IPS-20b (cell line): ENCODE measurements at regions not wholly inside any gene's neighbourhood (a gene's known extent, or its start where the extent isn't known, plus 50 kb on each side); places are given as distances from the start of the nearest gene placed in this dataset.

ENCODE experiments used
- H3K27ac ChIP-seq: one replicate; pipeline ENCODE4 v1.5.1; 2013; ENCODE audit warnings: low read length
- H3K27me3 ChIP-seq: 2 replicates; pipeline ENCODE4 v1.6.1; 2013; ENCODE audit warnings: mild to moderate bottlenecking, low read length, inconsistent platforms; ENCODE audit not compliant: insufficient read depth
- H3K36me3 ChIP-seq: 2 replicates; pipeline ENCODE4 v1.6.1; 2013; ENCODE audit warnings: low read depth, mild to moderate bottlenecking, inconsistent platforms, low read length, moderate library complexity; ENCODE audit not compliant: insufficient read depth
- H3K4me1 ChIP-seq: 2 replicates; pipeline ENCODE4 v1.6.1; 2013; ENCODE audit warnings: mild to moderate bottlenecking, control low read depth, inconsistent platforms, low read length, moderate library complexity; ENCODE audit not compliant: insufficient read depth
- H3K4me3 ChIP-seq: 2 replicates; pipeline ENCODE4 v1.5.1; 2013; ENCODE audit warnings: mild to moderate bottlenecking, low read length, inconsistent platforms
- H3K9ac ChIP-seq: 2 replicates; pipeline ENCODE4 v1.6.1; 2013; ENCODE audit warnings: low read depth, mild to moderate bottlenecking, inconsistent platforms, low read length, moderate library complexity
- H3K9me3 ChIP-seq: 2 replicates; pipeline ENCODE4 v1.6.1; 2013; ENCODE audit warnings: mild to moderate bottlenecking, low read depth, low read length, inconsistent platforms; ENCODE audit not compliant: insufficient read depth

DNA sequence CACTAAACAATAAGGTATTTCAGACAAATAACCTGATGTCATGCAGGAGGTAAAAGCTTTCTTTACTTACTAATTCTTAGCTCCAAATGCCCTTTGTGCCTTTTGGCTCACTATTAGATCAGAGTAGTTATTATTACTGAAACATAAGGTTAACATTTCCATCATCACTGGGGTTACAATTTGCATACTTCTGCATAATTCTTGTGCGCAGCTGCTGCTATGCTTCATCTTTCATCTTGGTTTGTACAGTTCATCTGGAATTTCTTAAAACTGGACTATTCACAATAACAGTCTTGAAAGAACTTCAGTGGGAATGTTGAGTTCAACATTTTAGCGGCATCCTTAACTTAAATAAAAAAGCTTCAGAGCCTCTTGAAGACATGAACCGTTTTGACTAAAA is 383.2 kb upstream of the ADAMTS9 start:
- no peaks in the 10 kb centered on the region for H3K27me3 ChIP-seq
- H3K36me3 ChIP-seq = no peaks in the 10 kb centered on the region

DNA sequence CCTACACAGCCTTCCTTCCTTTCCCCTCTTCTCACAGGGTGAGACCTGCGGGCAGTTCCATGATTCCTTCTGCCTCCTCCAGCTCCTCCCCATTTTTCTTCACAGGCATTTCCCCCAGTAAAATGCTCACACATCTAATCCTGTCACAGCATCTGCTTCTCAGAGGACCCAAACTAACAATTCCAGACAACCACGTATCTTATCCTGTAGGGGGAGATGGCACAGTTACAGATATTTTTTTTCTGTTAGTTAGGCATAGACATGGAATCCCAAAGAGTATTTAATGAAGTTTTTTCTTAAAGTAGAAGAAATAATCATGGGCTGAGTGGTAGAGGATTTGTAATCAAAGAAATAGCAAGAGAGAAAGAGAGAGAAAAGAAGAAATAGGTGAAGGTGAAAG is 373.1 kb upstream of the ADAMTS9 start:
- H3K4me1 ChIP-seq = no peaks in the 10 kb centered on the region
- H3K9ac ChIP-seq = no peak overlapping the region
- H3K4me3 ChIP-seq = no peak overlapping the region
- no peak overlapping the region for H3K27ac ChIP-seq
- H3K36me3 ChIP-seq = no peaks in the 10 kb centered on the region
- H3K27me3 ChIP-seq = no peaks in the 10 kb centered on the region
- no peaks in the 10 kb centered on the region for H3K9me3 ChIP-seq

More for the DNA sequence above, 383.2 kb upstream of the ADAMTS9 start:
- H3K4me3 ChIP-seq = no peak overlapping the region
- no peak overlapping the region for H3K9ac ChIP-seq
- no peaks in the 10 kb centered on the region for H3K4me1 ChIP-seq
- no peak overlapping the region for H3K27ac ChIP-seq
- H3K9me3 ChIP-seq = no peaks in the 10 kb centered on the region

DNA sequence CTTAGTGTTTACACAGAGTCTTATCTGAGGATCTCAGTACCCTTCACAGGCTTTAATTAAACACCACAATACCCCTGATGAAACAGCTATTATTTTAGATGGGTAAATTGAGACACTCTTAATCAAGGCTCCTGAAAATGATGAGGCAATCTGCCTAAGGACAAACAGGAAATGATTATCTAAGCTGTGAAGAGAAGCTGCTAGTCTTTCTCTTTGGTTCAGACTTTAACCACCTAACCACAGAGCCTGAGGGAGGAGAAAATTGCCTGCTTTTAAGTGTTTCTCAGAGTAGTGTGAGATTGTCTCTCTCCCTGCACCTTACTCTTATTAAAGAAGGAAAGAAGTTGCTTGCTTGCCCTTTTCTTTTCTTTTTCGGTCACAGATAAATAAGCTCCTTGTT is 364.3 kb upstream of the ADAMTS9 start:
- Histone ChIP-seq H3K9ac (no peak overlapping the region), H3K27me3 (no peaks in the 10 kb centered on the region), H3K4me3 (no peak overlapping the region), H3K36me3 (no peaks in the 10 kb centered on the region), H3K9me3 (no peaks in the 10 kb centered on the region), H3K4me1 (no peaks in the 10 kb centered on the region), H3K27ac (no peak overlapping the region)

DNA sequence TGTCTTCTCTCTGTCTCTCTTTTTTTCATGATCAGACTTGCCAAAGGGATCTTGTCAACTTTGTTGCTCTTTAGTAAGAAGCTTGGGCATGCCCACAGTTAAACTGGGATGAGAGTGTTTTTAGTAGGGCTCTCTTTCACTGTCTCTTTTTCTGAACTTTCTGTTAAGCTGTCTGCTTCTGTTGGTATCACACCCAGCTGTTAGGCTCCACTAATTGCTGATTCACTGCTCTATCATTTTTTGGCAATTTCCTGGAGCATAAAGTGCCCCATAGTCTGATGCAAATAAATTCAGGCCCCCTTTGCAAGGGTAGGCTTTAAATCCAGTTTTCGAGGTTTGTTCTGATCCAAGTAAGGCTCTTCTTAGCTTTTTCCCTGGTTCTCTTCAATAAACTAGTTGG is 360.4 kb upstream of the ADAMTS9 start:
- H3K36me3 ChIP-seq = no peaks in the 10 kb centered on the region
- no peak overlapping the region for H3K9ac ChIP-seq
- no peak overlapping the region for H3K27ac ChIP-seq
- H3K4me1 ChIP-seq = no peaks in the 10 kb centered on the region
- no peaks in the 10 kb centered on the region for H3K27me3 ChIP-seq
- no peak overlapping the region for H3K4me3 ChIP-seq
- peaks cover 5% of the 10 kb centered on the region; the same call in 1 of the 2 replicates for H3K9me3 ChIP-seq

DNA sequence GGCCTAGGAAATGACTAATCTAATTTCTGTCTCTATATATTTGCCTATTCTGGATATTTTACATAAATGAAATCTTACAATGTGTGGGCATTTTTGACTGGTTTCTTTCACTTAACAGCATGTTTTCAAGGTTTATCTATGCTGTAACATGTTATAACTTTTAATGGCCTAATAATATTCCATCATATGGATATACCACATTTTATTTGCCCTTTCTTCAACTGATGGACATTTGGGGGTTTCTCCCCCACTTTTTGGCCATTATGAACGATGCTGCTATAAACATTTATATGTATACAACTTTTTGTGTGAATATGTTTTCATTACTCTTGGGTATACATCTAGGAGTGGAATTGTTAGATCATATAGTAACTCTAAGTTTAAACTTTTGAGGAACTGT is 357.3 kb upstream of the ADAMTS9 start:
- Histone ChIP-seq H3K4me3 (no peak overlapping the region), H3K9ac (no peak overlapping the region), H3K27me3 (no peaks in the 10 kb centered on the region), H3K9me3 (peaks cover 5% of the 10 kb centered on the region; the same call in 1 of the 2 replicates), H3K4me1 (no peaks in the 10 kb centered on the region), H3K36me3 (no peaks in the 10 kb centered on the region), H3K27ac (no peak overlapping the region)

DNA sequence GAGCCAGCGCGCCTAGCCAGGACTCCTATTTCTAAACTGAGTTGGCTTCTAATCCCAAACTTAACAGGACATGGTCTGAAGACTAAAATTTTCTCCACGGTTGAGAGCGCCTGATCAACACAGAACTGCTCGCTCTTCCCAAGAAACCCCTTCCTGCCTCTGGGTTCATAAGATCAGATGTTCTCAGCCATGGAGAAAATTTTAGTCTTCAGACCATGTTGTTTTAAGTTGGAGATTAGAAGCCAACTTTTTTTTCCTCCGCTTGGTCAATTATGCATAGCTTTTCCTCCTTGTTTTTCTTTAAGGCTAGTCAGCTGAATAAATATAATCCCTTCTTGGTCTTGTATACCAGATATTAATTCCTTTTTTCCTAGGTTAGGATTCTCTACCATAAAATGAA is 356.6 kb upstream of the ADAMTS9 start:
- no peaks in the 10 kb centered on the region for H3K36me3 ChIP-seq
- H3K27me3 ChIP-seq = no peaks in the 10 kb centered on the region
- peaks cover 5% of the 10 kb centered on the region; the same call in 1 of the 2 replicates for H3K9me3 ChIP-seq
- H3K4me1 ChIP-seq = no peaks in the 10 kb centered on the region
- H3K4me3 ChIP-seq = no peak overlapping the region
- no peak overlapping the region for H3K27ac ChIP-seq
- H3K9ac ChIP-seq = no peak overlapping the region

DNA sequence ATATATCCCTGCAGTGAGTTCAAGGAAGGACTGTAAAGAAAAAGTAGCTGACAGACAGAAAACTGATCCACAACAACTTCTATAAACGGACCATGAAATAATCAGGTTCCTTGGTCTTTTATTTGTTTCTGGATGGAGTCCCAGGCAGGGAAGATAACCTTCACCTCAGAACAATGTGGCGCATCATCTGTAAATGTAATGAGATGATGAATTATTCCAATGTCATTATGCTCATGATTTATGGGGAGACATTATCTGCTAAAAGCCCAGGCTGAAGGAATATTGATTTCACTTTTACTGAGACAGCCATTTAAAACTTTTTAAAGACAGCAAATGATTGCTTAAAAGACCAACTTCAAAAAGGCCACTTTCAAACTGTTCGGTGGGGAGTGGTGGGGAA is 354.9 kb upstream of the ADAMTS9 start:
- H3K27ac ChIP-seq = no peak overlapping the region
- H3K9me3 ChIP-seq = peaks cover 5% of the 10 kb centered on the region; the same call in 1 of the 2 replicates
- no peaks in the 10 kb centered on the region for H3K27me3 ChIP-seq
- H3K9ac ChIP-seq = no peak overlapping the region
- H3K4me1 ChIP-seq = no peaks in the 10 kb centered on the region
- H3K36me3 ChIP-seq = no peaks in the 10 kb centered on the region
- H3K4me3 ChIP-seq = no peak overlapping the region

DNA sequence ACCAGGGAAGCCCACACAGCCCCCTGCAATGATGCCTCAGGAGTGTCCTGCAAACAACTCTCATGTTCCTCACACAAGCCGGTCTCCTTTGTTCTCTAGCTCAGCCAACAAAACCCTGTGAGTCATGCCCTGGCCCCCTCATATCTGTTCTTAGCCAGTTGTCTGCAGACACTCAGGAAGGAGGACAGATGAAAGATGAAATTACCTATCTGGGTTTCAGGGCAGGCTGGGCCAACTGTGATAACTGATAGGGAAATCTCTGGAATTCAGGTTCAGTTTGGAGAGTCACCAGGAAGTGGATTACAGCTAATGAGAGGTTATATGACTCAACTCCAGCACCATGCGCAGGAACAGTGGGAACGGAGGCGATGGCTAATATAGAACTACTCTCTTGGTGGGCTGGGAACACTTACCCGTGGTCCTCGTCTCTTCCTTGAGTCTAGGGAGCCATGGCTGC is 352.0 kb upstream of the ADAMTS9 start:
- H3K27me3 ChIP-seq = no peaks in the 10 kb centered on the region
- H3K36me3 ChIP-seq = no peaks in the 10 kb centered on the region
- H3K9me3 ChIP-seq = no peaks in the 10 kb centered on the region
- H3K27ac ChIP-seq = no peak overlapping the region
- H3K4me1 ChIP-seq = no peaks in the 10 kb centered on the region
- no peak overlapping the region for H3K4me3 ChIP-seq
- no peak overlapping the region for H3K9ac ChIP-seq

DNA sequence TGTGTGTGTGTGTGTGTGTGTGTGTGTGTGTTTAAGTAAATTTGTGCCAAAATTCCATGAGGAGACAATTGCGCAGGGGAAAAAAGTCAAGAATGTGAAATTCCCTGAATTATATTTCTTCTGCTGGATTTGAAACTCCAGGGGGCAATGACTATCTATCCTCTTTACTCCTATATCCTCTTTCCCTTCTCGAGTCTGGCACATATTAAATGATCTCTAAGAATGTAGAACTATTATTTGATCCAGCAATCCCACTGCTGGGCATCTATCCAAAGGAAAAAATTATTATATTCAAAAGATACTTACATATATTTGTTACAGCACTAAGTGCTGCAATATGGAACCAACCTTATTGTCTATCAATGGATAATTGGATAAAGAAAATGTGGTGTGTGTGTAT is 350.1 kb upstream of the ADAMTS9 start:
- no peak overlapping the region for H3K27ac ChIP-seq
- H3K27me3 ChIP-seq = no peaks in the 10 kb centered on the region
- H3K9ac ChIP-seq = no peak overlapping the region
- H3K9me3 ChIP-seq = no peaks in the 10 kb centered on the region
- no peaks in the 10 kb centered on the region for H3K36me3 ChIP-seq
- no peak overlapping the region for H3K4me3 ChIP-seq
- no peaks in the 10 kb centered on the region for H3K4me1 ChIP-seq

DNA sequence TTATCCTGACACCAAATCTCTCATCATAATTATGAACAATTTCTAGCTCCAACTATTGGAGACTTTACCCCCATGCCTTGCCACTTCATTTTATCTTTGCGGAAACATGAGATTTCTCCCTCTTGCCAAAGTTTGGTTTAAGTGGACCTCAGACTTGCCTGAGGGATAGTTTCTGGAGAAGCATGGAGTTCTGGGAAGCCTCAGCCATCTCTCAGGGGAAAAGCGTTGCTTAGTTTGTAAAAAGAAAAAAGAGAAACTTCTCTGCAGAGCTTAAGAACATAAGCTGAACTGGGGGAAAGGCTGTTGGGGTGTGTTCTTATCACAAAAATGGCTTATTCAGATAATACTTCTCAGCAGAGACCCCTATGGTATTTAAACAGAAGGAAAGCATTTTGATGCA is 347.4 kb upstream of the ADAMTS9 start:
- H3K4me1 ChIP-seq = peaks cover 8% of the 10 kb centered on the region
- no peaks in the 10 kb centered on the region for H3K9me3 ChIP-seq
- no peaks in the 10 kb centered on the region for H3K27me3 ChIP-seq
- H3K4me3 ChIP-seq = no peak overlapping the region
- no peaks in the 10 kb centered on the region for H3K36me3 ChIP-seq
- H3K27ac ChIP-seq = no peak overlapping the region
- no peak overlapping the region for H3K9ac ChIP-seq

DNA sequence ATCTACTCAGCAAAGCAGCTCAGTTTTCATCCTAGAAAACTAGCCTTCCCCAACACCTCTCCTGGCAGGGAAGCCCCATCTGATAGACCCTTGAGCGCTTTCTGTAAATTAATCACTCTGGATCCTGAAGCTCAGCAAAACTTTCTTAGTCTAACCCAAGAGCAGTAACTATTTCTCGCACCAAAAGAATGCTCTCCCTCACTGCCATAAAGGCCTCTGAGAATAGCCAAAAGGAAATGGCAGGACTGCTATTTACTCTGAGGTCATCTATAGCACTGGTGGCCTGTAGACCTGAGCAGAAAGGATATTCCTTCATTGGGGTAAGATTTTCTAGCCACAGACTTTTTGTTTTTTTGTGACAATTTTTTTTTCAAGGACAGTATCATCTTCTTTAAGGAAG is 345.8 kb upstream of the ADAMTS9 start:
- no peaks in the 10 kb centered on the region for H3K27me3 ChIP-seq
- no peak overlapping the region for H3K9ac ChIP-seq
- H3K4me1 ChIP-seq = peaks cover 8% of the 10 kb centered on the region
- H3K36me3 ChIP-seq = no peaks in the 10 kb centered on the region
- H3K4me3 ChIP-seq = no peak overlapping the region
- no peaks in the 10 kb centered on the region for H3K9me3 ChIP-seq
- no peak overlapping the region for H3K27ac ChIP-seq

DNA sequence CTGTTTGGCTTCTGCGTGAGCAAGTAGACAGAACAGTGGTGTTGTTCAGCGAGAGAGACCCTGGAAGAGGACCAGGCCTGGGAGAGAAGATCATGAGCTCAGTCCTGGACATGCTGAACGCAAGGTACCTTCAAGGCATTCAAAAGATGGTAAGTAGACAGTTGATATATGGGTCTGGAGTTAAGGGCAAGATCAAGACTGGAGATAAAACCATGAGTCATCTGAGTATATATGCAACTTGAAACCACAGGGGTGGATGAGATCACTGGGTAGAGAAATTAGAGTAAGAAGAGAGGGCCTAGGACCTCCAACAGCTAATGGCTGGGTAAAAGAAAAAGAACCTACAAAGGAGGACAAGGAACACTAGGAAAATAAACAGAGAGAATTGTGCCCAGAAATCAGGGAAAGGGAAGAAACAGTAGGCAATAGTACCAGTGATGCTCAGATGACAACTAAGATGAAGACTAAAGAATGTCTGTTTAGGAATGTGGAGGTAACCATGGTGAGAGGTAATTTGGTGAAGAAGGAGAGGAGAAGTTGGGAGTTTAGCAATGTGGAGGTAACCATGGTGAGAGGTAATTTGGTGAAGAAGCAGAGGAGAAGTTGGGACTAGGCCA is 343.2 kb upstream of the ADAMTS9 start:
- no peaks in the 10 kb centered on the region for H3K9me3 ChIP-seq
- H3K27me3 ChIP-seq = no peaks in the 10 kb centered on the region
- no peaks in the 10 kb centered on the region for H3K36me3 ChIP-seq
- no peak overlapping the region for H3K9ac ChIP-seq
- H3K4me3 ChIP-seq = no peak overlapping the region
- H3K4me1 ChIP-seq = peaks cover 12% of the 10 kb centered on the region
- H3K27ac ChIP-seq = no peak overlapping the region
